NCI-H2107 treated with DMSO at 0.1 percent for 48 hours (cell line): ENCODE measurements at regions not wholly inside any gene's neighbourhood (a gene's known extent, or its start where the extent isn't known, plus 50 kb on each side); places are given as distances from the start of the nearest gene placed in this dataset.

Experiments
- DNase-seq: peaks from one replicate; lab custom pipeline; 2025; ENCODE audit not compliant: unreplicated experiment; lab: John Stamatoyannopoulos, UW

DNA sequence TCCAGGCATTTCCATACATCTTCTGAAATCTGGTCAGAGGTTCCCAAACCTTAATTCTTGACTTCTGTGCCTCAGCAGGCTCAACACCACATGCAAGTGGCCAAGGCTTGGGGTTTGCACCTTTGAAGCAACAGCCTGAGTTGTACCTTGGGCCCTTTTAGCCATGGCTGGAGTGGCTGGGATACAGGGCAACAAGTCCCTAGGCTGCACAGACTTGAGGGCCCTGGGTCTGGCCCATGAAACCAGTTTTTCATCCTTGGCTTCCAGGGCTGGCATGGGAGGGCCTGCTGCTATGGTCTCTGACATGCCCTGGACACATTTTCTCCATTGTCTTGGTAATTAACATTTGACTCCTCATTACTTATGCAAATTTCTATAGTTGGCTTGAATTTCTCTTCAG is 988.8 kb upstream of the CNTNAP5 start:
- no peak for DNase-seq

DNA sequence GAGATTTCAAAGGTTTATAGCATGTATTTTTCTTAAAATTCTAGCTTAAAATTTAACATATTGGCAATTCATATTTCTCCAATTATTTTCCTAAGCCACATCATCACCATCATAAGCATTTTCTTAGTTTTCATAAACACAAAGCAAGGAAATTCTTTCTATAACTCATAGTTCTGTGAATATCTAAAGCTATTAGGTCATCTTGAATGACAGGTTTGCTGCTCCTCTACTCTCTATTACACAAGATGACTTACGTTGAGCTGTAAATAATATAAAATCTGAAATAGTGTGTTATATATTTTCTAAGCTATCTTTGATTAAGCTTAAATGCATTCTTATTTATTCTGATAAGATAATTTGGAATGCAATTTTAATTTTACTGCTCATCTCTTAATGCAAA is 984.6 kb upstream of the CNTNAP5 start:
- no peak for DNase-seq

DNA sequence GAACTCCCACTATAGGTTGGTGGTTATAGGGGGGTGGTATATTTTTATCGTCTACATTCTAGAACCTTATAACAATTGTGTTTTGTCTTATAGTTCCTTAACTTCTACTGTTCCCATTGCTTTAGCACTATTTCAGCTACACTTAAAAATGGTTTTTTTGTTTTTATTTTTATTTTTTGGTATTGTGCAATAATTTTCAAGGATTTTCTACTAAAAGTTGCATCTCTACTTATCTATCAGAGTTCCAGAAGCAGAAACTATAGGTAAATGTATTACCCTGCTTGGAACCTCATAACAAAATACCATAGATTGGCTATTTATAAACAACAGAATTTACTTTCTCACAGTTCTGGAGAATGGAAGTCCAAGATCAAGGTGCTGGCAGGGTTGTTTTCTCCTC is 981.6 kb upstream of the CNTNAP5 start:
- no peak for DNase-seq

DNA sequence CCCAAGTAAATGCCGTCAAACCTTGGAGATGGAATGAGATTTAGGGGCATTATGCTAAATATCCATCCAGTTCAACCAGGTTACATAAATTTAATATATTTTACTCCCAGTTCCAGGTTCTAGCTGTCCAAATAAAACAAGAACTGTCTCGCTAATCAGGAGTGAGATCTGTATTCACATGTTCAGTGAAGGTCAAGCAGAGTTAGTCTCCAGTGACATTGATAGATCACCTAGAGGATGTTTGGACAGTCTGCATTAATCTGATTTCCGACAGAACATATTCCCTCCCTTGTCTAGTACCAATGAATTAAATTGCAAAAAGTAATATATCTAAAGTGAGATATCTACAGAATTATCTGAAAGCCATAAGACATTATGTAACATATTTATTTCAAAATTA is 979.4 kb upstream of the CNTNAP5 start:
- no peak for DNase-seq

DNA sequence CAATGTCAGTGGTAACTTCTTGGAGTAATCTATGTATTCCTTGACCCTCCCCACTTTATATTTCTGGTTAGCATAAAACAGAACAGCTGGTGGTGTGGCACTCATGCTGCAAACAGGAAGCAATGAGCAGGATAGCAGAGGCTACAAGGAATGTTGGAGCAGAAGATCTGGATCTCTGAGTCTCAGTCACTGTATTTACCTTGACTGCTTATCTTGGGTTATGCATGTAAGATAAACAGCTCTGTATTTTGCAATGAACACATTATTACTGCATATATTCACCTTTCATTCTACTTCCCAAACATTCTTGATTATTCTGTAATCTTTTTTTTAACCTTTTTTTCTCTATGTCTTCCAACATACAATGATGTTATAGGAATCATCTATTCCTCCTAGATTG is 977.9 kb upstream of the CNTNAP5 start:
- no peak for DNase-seq

DNA sequence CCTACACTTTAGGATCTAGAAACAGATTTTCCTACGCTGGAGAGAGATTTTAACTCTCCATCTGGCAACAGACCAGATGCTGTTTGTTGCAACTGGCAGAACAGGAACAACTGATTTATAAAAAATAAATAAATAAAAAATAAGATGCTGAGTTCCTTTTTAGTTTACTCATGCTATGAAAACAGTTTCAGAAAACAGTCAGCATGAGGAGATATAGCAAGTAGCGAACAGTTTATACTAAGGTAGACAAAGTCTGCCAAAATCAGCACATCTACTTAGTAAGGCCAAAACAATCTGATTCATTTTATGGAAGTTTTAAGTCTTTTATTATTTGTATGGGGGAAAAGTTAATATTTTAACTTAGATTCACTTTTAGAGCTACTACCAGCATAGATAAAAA is 974.0 kb upstream of the CNTNAP5 start:
- no peak for DNase-seq

DNA sequence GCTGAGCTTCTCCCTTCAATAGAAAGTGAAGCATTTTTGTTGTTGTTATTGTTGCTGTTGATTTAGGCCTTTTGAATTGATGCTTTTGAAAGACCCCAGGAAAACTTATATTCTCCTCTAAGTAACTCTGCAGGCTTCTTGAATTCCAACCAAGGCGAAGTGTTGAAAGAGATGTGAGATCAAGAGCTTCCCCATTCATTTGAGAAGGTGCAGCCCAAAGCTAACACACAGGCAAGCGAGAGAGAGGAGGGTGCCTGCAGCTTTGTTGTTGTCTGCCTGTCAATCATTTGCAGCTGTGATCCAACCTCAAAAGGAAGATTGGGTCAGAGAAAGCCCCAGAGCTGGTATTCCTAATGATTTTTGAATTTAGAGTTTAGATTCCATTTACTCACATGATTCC is 963.6 kb upstream of the CNTNAP5 start:
- DNase-seq, result no peak

DNA sequence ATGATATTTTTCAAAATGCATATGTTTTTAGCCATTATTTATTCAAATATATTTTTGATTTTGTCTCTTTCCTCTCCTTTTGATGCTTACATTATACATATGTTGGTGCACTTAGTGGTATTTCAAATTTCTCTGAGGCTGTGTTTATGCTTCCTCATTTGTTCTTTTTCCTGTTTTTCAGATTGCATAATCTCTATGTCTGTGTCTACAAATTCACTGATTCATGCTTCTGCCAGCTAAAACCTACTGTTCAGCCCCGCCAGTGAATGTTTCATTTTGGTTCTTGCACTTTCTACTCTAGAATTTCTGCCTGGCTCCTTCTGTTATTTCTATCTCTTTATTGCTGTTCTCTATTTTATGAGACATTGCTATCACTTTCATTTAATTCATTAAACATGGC is 951.7 kb upstream of the CNTNAP5 start:
- DNase-seq, result no peak

DNA sequence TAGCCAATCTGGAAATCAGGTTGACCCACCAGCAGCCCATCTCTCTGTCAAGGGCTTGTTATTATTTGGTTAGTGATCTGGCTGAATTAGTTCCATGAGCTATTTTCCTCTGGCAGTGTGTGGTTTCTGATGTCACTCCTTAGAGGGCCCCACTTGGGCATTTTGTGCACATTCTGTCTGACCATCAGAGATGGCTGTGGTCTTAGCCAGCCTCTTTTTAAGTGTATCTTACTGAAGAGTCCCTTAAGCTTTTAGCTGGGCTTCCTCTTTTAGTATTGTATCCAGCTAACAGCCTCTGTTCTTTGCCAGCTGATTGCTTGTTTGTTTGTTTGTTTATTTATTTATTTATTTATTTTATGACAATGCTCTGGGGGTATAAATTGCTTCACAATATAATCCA is 951.1 kb upstream of the CNTNAP5 start:
- DNase-seq, result no peak

DNA sequence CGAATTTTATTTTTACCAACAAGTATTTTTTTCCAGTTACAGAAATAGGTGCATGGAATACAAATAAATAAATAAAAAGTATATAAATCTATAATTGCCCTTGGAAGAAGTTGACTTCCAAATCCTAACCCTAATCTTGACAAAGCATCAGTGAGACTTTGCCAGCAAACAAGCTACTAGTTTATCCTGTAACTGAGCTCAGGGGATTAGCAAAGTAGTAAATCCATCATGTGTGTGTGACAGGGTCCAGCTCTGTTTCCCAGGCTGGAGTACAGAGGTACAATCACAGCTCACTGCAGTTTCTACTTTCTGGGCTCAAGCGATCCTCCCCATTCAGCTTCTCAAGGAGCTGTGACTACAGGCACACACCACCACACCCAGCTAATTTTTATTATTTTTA is 948.0 kb upstream of the CNTNAP5 start:
- no peak for DNase-seq

DNA sequence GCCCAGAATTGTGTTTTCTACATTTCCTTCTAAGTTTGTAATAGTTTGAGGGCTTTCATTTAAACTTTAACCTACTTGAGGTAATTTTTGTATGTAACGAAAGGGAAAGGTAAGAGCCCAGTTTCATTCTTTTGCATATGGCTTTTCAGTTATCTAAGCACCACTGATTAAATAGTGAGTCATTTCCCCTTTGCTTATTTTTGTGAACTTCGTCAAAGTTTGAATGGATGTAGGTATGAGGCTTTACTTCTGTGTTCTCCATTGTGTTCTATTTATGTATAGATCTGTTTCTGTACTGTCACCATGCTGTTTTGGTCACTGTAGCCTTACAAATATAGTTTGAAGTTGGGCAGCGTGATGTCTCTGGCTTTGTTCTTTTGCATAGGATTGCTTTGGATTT is 944.8 kb upstream of the CNTNAP5 start:
- DNase-seq, result no peak

DNA sequence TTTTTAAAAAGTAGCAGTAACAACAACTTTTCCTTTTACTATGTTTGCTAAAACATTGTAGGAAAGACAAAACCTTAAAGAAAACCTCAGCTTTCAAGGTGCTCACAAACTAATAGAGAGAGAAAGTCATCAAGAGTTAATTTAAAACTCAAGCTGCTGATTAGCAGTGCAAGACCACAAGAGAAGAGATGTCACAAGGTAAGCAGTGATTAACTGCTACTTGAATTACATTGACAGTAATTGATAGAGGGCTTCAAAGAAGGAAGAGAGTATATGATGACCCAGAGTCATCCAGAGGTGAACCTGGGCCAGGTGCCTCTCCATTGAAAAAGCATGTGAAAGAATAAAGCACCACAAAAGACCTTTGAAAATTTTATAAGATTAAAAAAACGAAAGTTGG is 939.6 kb upstream of the CNTNAP5 start:
- no peak for DNase-seq

DNA sequence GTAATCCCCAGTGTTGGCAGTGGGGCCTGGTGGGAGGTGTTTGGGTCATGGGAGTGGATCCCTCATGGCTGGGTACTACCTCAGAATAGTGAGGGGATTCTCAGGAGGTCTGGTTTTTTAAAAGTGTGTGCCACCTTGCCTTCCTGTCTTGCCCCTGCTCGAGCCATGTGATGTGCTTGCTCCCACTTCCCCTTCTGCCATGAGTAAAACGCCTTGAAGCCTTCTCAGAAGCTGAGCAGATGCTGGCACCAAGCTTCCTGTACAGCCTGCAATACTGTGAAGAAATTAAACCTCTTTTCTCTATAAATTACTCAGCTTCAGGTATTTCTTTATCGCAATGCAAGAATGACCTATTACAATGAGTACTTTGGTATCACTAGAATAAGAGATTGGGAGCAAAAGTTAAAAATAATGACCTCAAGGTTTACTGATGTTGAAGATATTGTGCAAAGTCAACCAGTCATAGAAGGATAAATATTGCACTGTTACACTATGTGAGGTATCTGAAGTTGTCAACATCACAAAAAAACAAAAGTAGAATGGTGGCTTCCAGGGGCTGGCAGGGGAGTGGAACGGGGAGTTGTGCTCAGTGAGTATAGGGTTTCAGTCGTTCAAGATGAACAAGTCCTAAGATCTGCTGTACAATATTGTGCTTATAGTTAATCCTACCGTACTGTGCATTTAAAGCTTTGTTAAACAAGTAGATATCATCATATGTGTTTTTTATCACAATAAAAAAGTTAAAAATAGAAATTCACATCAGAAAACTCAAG is 938.3 kb upstream of the CNTNAP5 start:
- no peak for DNase-seq

DNA sequence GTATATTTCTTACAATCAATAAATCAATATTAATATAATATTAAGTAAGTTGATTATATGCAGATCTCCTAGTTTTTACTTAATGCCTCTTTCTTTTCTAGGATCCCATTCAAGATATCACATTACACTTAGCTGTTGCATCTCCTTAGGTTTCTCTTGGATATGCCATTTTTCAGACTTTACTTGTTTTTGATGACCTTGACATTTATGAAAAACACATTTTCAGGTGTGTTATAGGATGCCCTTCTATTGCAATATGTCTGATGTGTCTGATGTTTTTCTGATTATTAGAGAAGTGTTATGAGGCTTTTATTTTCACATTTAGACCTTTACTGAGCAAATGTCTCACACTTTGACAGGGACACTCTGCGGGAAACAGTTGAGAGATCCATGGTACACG is 933.6 kb upstream of the CNTNAP5 start:
- no peak for DNase-seq

DNA sequence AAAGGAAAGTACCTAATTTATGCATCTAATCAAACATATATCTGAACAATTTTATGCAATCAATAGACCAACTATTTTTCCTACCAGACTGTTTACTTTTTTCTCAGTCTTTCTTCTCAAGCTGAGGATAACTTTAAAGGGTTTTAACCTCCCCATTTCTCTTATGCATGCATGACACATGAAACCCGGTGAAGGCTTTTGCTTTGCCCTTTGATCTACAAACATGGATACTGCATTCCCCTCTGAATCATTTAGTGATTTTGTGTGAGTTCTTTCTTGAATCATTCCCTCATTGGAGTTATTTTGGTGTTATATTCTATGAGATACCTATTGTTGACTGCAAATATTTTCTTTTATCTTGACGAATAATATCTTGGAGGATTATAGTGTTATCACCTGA is 931.9 kb upstream of the CNTNAP5 start:
- DNase-seq, result no peak

DNA sequence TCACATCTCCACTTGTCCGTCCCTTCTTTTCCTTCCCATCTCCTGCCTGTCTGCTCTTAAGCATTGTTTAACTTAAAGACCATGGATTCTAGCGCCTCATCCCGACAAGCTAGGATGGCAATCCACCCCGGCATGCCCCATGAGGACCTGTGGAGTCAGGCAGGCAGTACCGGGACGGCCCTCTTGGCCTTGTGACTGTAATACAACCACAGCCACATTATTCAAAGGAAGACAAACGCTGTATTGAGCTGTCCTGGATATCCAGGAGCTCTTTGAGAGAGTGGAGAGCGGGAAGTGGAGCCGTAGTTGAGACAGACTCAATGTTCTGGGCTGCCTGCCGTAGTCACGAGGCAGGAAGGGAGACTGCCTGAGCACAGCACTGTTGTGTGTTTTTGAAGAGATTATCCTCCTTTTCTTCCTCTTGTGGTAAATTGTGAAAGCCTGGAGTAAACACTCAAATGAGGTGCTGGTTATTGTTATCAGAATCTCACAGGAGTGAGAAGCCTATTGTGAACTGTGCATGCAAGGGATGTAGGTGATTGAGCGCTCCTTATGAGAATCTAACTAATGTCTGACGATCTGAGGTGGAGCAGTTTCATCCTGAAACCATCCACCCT is 929.8 kb upstream of the CNTNAP5 start:
- DNase-seq, result no peak

DNA sequence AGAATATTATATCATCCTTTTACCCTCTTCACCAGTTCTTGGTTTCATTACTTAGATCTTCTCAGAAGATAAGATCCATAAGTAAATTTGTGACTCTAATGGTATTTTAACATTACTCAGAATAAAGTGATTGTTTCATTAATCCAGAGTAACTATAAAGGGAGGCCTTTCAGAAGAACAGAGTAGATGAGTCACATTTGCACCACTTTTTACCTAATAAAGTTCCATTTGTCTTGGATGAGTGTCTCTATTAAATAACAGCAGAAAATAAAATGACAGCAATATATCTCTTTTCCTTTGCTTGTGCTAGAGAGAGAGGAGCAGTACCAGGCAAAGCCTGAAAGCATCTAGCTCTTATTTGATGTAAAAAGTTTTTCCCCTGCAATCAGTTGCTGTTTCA is 926.5 kb upstream of the CNTNAP5 start:
- no peak for DNase-seq

DNA sequence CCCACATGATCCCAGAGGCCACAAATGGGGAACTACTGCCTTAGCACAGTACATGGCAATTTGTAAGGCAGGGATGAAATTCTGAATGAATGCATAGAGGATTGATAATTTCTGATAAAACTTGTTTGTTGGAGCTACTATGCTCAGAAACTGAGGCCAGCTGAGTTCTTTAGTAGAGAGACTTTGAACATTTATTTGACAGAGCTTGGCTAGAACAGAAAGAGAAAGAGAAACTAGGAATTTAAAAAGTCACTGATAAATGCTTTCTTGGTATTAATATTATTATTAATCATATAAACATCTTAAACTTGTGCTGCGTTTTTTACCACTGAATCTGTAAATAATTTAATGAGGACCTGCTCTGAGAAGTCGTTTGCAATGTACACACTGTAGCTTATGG is 923.7 kb upstream of the CNTNAP5 start:
- DNase-seq, result no peak

DNA sequence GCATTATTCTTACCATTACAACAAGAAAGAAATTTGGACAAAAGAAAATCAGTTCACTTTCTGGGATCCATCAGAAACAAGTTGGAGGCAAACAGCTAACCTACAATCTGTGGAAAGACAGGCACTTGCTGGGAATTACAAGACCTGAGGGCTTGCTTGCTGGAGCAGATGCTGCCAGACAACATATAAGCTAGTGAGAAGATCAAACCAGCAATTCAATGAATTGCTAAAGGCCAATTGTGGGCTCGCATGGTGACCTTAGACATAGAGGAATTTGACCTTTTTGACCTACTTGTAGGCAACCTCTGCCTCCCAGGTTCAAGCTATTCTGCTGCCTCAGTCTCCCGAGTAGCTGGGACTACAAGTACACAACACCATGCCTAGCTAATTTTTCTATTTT is 921.2 kb upstream of the CNTNAP5 start:
- DNase-seq, result no peak

DNA sequence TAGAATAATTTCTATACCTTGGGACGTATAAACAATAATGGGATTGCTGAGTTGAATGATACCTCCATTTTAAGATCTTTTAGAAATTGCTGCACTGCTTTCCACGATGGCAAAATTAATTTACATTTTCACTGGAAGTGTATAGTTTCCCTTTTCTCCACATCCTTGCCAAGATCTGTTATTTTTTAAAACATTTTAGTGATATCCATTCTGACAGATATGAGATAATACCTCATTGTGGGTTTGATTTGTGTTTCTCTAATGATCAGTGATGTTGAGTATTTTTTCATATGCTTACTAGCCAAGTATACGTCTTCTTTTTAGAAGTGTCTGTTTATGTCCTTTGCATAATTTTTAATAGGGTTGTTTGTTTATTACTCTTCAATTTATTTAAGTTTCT is 908.5 kb upstream of the CNTNAP5 start:
- no peak for DNase-seq

DNA sequence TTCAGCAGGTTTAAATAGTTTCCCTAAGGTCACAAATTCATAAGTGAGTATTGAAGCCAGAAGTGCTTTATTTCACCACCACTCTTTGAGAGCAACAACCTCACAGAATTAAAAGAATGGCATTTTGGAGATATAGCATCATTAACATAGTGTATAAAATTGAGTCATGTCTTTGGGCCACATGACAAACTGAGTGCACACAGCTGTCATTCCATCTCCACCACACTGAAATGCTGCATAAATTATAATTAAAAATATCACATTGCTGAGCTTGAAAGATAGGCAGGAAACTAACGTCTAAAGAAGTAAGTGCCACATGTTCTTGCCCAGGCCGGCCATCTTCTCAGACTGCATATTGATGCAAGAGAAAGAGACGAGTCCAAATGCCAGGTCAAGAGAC is 897.9 kb upstream of the CNTNAP5 start:
- no peak for DNase-seq

DNA sequence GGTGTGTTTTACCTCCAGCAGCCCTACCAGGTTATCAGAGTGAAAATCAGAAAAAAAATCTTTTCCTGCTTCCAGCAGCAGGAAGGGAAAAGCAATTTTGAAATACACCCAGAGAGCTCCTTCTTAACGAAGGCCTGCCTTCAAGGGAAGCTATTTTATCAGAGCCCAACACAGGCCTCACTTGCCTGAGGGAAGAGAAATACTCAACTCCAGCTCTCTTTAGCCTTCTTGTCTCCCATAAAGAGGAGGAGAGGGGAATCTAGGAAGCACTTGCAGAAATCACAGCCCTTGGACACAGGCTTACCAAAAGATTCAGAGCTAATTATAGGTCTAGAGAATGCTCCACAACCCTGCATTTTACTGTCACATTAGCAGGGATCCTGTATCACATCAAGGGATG is 896.1 kb upstream of the CNTNAP5 start:
- no peak for DNase-seq

DNA sequence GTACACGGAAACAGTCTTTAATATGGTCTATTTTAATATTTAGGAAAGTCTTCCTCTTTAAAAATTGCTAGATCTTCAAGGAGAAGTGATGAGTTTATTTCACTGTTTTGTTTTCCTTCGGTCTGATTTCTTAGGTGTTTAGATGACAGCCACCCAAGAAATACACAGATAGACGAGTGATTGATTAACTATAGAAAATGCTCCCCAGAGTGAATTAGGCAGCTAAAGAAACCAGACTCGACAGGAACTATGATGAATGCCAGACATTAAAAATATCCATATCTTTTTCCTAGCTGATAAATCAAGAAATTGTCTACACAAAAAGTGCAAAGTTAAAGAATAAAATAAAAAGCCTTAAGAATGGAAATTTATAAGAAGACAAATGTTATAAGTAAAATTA is 888.7 kb upstream of the CNTNAP5 start:
- no peak for DNase-seq
